ENCODE measurements at regions not wholly inside any gene's neighbourhood (a gene's known extent, or its start where the extent isn't known, plus 50 kb on each side); places are given as distances from the start of the nearest gene placed in this dataset.

- H3K79me2 ChIP-seq (ENCODE audit: control insufficient read depth, insufficient read depth, low read length): no peaks in the 10 kb centered on the region
- TF ChIP-seq, protein P1, sequence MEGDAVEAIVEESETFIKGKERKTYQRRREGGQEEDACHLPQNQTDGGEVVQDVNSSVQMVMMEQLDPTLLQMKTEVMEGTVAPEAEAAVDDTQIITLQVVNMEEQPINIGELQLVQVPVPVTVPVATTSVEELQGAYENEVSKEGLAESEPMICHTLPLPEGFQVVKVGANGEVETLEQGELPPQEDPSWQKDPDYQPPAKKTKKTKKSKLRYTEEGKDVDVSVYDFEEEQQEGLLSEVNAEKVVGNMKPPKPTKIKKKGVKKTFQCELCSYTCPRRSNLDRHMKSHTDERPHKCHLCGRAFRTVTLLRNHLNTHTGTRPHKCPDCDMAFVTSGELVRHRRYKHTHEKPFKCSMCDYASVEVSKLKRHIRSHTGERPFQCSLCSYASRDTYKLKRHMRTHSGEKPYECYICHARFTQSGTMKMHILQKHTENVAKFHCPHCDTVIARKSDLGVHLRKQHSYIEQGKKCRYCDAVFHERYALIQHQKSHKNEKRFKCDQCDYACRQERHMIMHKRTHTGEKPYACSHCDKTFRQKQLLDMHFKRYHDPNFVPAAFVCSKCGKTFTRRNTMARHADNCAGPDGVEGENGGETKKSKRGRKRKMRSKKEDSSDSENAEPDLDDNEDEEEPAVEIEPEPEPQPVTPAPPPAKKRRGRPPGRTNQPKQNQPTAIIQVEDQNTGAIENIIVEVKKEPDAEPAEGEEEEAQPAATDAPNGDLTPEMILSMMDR (IDR thresholded peaks at IDR 0.05): no peak
- no peak for TF ChIP-seq EZH2 (IDR thresholded peaks at IDR 0.05; ENCODE audit: borderline replicate concordance, insufficient read depth, low read depth, low read length, poor library complexity, severe bottlenecking)
- ATAC-seq (ENCODE audit: low read depth) (no peak), DNase-seq (no peak)
- no peaks in the 10 kb centered on the region for H3K27me3 ChIP-seq (replicated peaks in 1 of 4; ENCODE audit: control extremely low read depth in 1 of 4, control insufficient read depth in 3 of 4, insufficient read depth in 4 of 4, low read length in 3 of 4)
- no peaks in the 10 kb centered on the region for H3K36me3 ChIP-seq (replicated peaks in 1 of 2; ENCODE audit: control extremely low read depth in 1 of 2, control insufficient read depth in 1 of 2, extremely low read depth in 1 of 2, insufficient read depth in 2 of 2, low read length in 1 of 2)
- Mint-ChIP-seq H3K27me3 (no peaks in the 10 kb centered on the region), H3K4me1 (peaks cover 11% of the 10 kb centered on the region), H3K27ac (no peak overlapping the region), H3K9me3 (ENCODE audit: insufficient read depth) (no peaks in the 10 kb centered on the region), H3K4me3 (no peak overlapping the region)
- H3K4me2 ChIP-seq (replicated peaks; ENCODE audit: low read depth, low read length, poor library complexity, severe bottlenecking): no peak overlapping the region
- H3K9ac ChIP-seq (ENCODE audit: low read length): no peak overlapping the region
- WGBS (ENCODE audit: insufficient coverage): no CpG with 5 or more reads among the region's 2 CpGs
- H3K9me3 ChIP-seq (ENCODE audit: control extremely low read depth in 1 of 3, control insufficient read depth in 2 of 3, insufficient read depth in 1 of 3, low read length in 2 of 3): no peaks in the 10 kb centered on the region
- no peak overlapping the region for H3K27ac ChIP-seq (ENCODE audit: low read length in 2 of 2)
- peaks cover 0 to 4% of the 10 kb centered on the region in 2 donors for H3K4me1 ChIP-seq (ENCODE audit: control insufficient read depth in 2 of 2, insufficient read depth in 2 of 2, low read length in 2 of 2)
- no peak overlapping the region for H2AFZ ChIP-seq (ENCODE audit: insufficient read depth, low read depth, low read length, poor library complexity, severe bottlenecking)
- no peaks in the 10 kb centered on the region for H4K20me1 ChIP-seq (ENCODE audit: control insufficient read depth, insufficient read depth, low read length, poor library complexity, severe bottlenecking)
- intact Hi-C loops (cut with micrococcal nuclease): no loop called here
- ChIA-PET POLR2A (no interaction called here), CTCF (no interaction called here)
- H3K4me3 ChIP-seq (ENCODE audit: control extremely low read depth in 1 of 5, extremely low read depth in 1 of 5, insufficient read depth in 1 of 5, low read depth in 2 of 5, low read length in 4 of 5): no peak overlapping the region
Observed at GRCh38 chrY:19012985-19013384, 239.4 kb upstream of the HSFY2 start.

GRCh38 chrY:19011605-19012090 is 238.1 kb upstream of the HSFY2 start:
- 75% methylated on average over 1 of the region's 3 CpGs for WGBS (ENCODE audit: insufficient coverage)
- DNase-seq: no peak

More at GRCh38 chrY:19011605-19012090, 238.1 kb upstream of the HSFY2 start:
- ChIA-PET CTCF (no interaction called here), POLR2A (no interaction called here)
- no peak overlapping the region for H3K9ac ChIP-seq (ENCODE audit: low read length)
- no peaks in the 10 kb centered on the region for H3K9me3 ChIP-seq (ENCODE audit: control extremely low read depth in 1 of 3, control insufficient read depth in 2 of 3, insufficient read depth in 1 of 3, low read length in 2 of 3)
- H3K4me1 ChIP-seq (ENCODE audit: control insufficient read depth in 2 of 2, insufficient read depth in 2 of 2, low read length in 2 of 2): peaks cover 0 to 4% of the 10 kb centered on the region in 2 donors
- H2AFZ ChIP-seq (ENCODE audit: insufficient read depth, low read depth, low read length, poor library complexity, severe bottlenecking): no peak overlapping the region
- H3K27me3 Mint-ChIP-seq: no peaks in the 10 kb centered on the region
- no peaks in the 10 kb centered on the region for H4K20me1 ChIP-seq (ENCODE audit: control insufficient read depth, insufficient read depth, low read length, poor library complexity, severe bottlenecking)
- H3K27me3 ChIP-seq (replicated peaks in 1 of 4; ENCODE audit: control extremely low read depth in 1 of 4, control insufficient read depth in 3 of 4, insufficient read depth in 4 of 4, low read length in 3 of 4): no peaks in the 10 kb centered on the region
- H3K4me3 Mint-ChIP-seq: no peak overlapping the region
- H3K27ac Mint-ChIP-seq: no peak overlapping the region
- H3K27ac ChIP-seq (ENCODE audit: low read length in 2 of 2): no peak overlapping the region
- H3K36me3 ChIP-seq (replicated peaks in 1 of 2; ENCODE audit: control extremely low read depth in 1 of 2, control insufficient read depth in 1 of 2, extremely low read depth in 1 of 2, insufficient read depth in 2 of 2, low read length in 1 of 2): no peaks in the 10 kb centered on the region
- H3K4me2 ChIP-seq (replicated peaks; ENCODE audit: low read depth, low read length, poor library complexity, severe bottlenecking): no peak overlapping the region
- H3K9me3 Mint-ChIP-seq (ENCODE audit: insufficient read depth): no peaks in the 10 kb centered on the region
- no peaks in the 10 kb centered on the region for H3K79me2 ChIP-seq (ENCODE audit: control insufficient read depth, insufficient read depth, low read length)
- peaks cover 11% of the 10 kb centered on the region for H3K4me1 Mint-ChIP-seq
- TF ChIP-seq EZH2 (IDR thresholded peaks at IDR 0.05; ENCODE audit: borderline replicate concordance, insufficient read depth, low read depth, low read length, poor library complexity, severe bottlenecking): no peak
- TF ChIP-seq, protein P1 (IDR thresholded peaks at IDR 0.05): no peak
- intact Hi-C loops (cut with micrococcal nuclease): no loop called here
- ATAC-seq (ENCODE audit: low read depth): no peak
- H3K4me3 ChIP-seq (ENCODE audit: control extremely low read depth in 1 of 5, extremely low read depth in 1 of 5, insufficient read depth in 1 of 5, low read depth in 2 of 5, low read length in 4 of 5): no peak overlapping the region
